ENCODE measurements at regions not wholly inside any gene's neighbourhood (a gene's known extent, or its start where the extent isn't known, plus 50 kb on each side); places are given as distances from the start of the nearest gene placed in this dataset.

DNA sequence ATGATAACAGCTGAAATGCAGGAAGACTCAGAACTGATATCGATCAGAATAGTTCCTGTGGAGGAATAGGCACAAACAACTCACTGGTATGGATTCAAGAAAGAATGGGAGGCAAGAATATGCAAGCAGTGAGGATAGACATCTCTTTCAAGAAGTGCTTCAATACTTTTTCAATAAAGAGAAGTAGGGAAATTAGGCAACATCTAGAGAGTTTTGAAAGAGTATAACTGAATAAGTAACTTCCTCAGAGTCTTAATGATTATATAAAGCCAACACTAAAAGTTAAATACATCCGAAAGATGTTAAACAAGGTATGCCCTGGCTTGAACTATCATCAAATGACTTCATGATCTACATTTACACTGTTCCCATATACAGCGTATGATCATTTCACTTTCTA lies 1443.0 kb downstream of the PCDH7 start:
- Histone ChIP-seq H4K20me1 (ENCODE audit: insufficient read depth, poor library complexity, severe bottlenecking) (no peaks in the 10 kb centered on the region), H3K27me3 (no peaks in the 10 kb centered on the region), H3K79me2 (no peaks in the 10 kb centered on the region), H3K36me3 (replicated peaks; ENCODE audit: insufficient read depth, low read depth) (no peaks in the 10 kb centered on the region), H3K9me3 (ENCODE audit: low read depth) (no peaks in the 10 kb centered on the region), H3K4me3 (no peak overlapping the region), H2AFZ (no peak overlapping the region), H3K27ac (no peak overlapping the region), H3K4me2 (no peak overlapping the region), H3K9me2 (replicated peaks; ENCODE audit: insufficient read depth) (no peaks in the 10 kb centered on the region), H3K4me1 (ENCODE audit: insufficient read depth) (no peaks in the 10 kb centered on the region)
- 95% methylated on average over 3 of the region's 3 CpGs for WGBS (ENCODE audit: low lambda C conversion rate, missing lambda C conversion rate)
- TF ChIP-seq EZH2 (IDR thresholded peaks at IDR 0.05; ENCODE audit: borderline replicate concordance): no peak
- no peak for TF ChIP-seq EZH2phosphoT487 (IDR thresholded peaks at IDR 0.05; ENCODE audit: low read depth, severe bottlenecking, unreplicated experiment)
- TF ChIP-seq, protein P1, sequence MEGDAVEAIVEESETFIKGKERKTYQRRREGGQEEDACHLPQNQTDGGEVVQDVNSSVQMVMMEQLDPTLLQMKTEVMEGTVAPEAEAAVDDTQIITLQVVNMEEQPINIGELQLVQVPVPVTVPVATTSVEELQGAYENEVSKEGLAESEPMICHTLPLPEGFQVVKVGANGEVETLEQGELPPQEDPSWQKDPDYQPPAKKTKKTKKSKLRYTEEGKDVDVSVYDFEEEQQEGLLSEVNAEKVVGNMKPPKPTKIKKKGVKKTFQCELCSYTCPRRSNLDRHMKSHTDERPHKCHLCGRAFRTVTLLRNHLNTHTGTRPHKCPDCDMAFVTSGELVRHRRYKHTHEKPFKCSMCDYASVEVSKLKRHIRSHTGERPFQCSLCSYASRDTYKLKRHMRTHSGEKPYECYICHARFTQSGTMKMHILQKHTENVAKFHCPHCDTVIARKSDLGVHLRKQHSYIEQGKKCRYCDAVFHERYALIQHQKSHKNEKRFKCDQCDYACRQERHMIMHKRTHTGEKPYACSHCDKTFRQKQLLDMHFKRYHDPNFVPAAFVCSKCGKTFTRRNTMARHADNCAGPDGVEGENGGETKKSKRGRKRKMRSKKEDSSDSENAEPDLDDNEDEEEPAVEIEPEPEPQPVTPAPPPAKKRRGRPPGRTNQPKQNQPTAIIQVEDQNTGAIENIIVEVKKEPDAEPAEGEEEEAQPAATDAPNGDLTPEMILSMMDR (IDR thresholded peaks at IDR 0.05; ENCODE audit: poor library complexity): no peak
- DNase-seq (ENCODE audit: low spot score): no peak

DNA sequence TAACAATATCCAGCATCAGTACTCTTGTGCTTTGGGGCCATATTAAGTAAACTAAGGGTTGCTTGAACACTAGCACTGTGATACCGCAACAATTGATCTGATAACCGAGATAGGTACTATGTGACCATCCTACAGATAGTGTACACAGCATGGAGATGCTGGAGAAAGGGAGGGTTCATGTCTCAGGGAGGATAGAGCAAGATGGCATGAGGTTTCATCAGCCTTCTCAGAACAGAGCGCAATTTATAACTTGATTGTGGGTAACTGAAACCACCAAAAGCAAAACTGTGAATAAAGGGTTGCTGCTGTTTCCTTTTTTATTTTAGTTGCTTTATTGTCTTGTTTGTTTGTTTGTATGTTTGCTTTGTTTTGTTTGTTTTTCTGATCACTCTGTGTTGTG lies 1449.7 kb downstream of the PCDH7 start:
- no peak overlapping the region for H3K4me2 ChIP-seq
- TF ChIP-seq, protein P1 (IDR thresholded peaks at IDR 0.05; ENCODE audit: poor library complexity): no peak
- no peak for TF ChIP-seq EZH2phosphoT487 (IDR thresholded peaks at IDR 0.05; ENCODE audit: low read depth, severe bottlenecking, unreplicated experiment)
- WGBS (ENCODE audit: low lambda C conversion rate, missing lambda C conversion rate): 91% methylated on average over 3 of the region's 3 CpGs
- no peaks in the 10 kb centered on the region for H4K20me1 ChIP-seq (ENCODE audit: insufficient read depth, poor library complexity, severe bottlenecking)
- DNase-seq (ENCODE audit: low spot score): no peak
- H3K36me3 ChIP-seq (replicated peaks; ENCODE audit: insufficient read depth, low read depth): no peaks in the 10 kb centered on the region
- H3K27ac ChIP-seq: no peak overlapping the region
- no peaks in the 10 kb centered on the region for H3K9me2 ChIP-seq (replicated peaks; ENCODE audit: insufficient read depth)
- H3K4me3 ChIP-seq: no peak overlapping the region
- H2AFZ ChIP-seq: no peak overlapping the region
- no peaks in the 10 kb centered on the region for H3K9me3 ChIP-seq (ENCODE audit: low read depth)
- no peaks in the 10 kb centered on the region for H3K27me3 ChIP-seq
- H3K4me1 ChIP-seq (ENCODE audit: insufficient read depth): no peaks in the 10 kb centered on the region
- no peaks in the 10 kb centered on the region for H3K79me2 ChIP-seq

DNA sequence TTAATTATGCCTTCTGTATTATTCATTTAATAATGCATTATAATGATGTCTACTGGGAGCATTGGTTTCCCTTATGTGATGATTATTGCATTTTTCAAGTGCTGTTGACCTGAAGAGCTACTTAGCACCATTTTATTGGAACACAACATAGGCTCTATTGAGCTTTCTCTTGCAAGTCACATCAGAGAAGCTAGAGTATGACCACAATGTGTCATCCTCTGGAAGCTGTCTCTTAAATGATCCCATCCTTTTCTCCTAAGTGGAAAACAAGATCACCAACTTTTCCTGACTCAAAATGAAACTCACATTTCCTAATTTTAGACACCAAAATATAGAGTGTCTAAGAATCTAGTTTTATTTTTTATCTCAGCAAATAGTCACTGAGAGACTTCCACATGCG lies 1451.9 kb downstream of the PCDH7 start:
- H3K9me3 ChIP-seq (ENCODE audit: low read depth): no peaks in the 10 kb centered on the region
- no peaks in the 10 kb centered on the region for H3K4me1 ChIP-seq (ENCODE audit: insufficient read depth)
- no peaks in the 10 kb centered on the region for H3K79me2 ChIP-seq
- H3K27ac ChIP-seq: no peak overlapping the region
- H3K4me3 ChIP-seq: no peak overlapping the region
- H3K9me2 ChIP-seq (replicated peaks; ENCODE audit: insufficient read depth): no peaks in the 10 kb centered on the region
- TF ChIP-seq, protein P1 (IDR thresholded peaks at IDR 0.05; ENCODE audit: poor library complexity): no peak
- no peak for TF ChIP-seq EZH2phosphoT487 (IDR thresholded peaks at IDR 0.05; ENCODE audit: low read depth, severe bottlenecking, unreplicated experiment)
- no peak for TF ChIP-seq EZH2 (IDR thresholded peaks at IDR 0.05; ENCODE audit: borderline replicate concordance)
- H2AFZ ChIP-seq: no peak overlapping the region
- no peaks in the 10 kb centered on the region for H3K27me3 ChIP-seq
- H3K4me2 ChIP-seq: no peak overlapping the region
- DNase-seq (ENCODE audit: low spot score): no peak
- H3K36me3 ChIP-seq (replicated peaks; ENCODE audit: insufficient read depth, low read depth): no peaks in the 10 kb centered on the region
- 91% methylated on average over 1 of the region's 1 CpG for WGBS (ENCODE audit: low lambda C conversion rate, missing lambda C conversion rate)
- no peaks in the 10 kb centered on the region for H4K20me1 ChIP-seq (ENCODE audit: insufficient read depth, poor library complexity, severe bottlenecking)

DNA sequence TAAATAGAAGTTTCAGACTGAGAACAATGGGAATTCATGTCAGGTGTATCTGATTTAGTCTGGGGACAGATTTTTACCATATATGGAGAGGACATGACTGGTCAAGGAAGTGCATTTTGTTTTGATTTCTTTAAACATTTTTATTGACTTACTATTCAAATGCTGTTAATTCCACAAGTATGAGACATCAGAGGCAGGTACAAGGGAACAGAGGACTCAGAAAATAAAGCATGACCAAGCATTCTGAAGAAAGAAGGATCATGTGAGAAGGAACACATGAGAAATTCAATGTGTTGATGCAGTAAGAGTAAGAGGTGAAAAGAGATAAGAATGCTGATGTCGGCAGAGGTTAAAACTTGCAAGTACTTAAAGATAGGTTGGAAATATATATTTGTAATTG lies 1452.6 kb downstream of the PCDH7 start:
- TF ChIP-seq EZH2 (IDR thresholded peaks at IDR 0.05; ENCODE audit: borderline replicate concordance) (no peak), EZH2phosphoT487 (IDR thresholded peaks at IDR 0.05; ENCODE audit: low read depth, severe bottlenecking, unreplicated experiment) (no peak)
- TF ChIP-seq, protein P1 (IDR thresholded peaks at IDR 0.05; ENCODE audit: poor library complexity): no peak
- WGBS (ENCODE audit: low lambda C conversion rate, missing lambda C conversion rate): 100% methylated on average over 1 of the region's 1 CpG
- no peak overlapping the region for H3K27ac ChIP-seq
- H3K36me3 ChIP-seq (replicated peaks; ENCODE audit: insufficient read depth, low read depth): no peaks in the 10 kb centered on the region
- H3K9me2 ChIP-seq (replicated peaks; ENCODE audit: insufficient read depth): no peaks in the 10 kb centered on the region
- no peaks in the 10 kb centered on the region for H3K4me1 ChIP-seq (ENCODE audit: insufficient read depth)
- no peaks in the 10 kb centered on the region for H4K20me1 ChIP-seq (ENCODE audit: insufficient read depth, poor library complexity, severe bottlenecking)
- no peaks in the 10 kb centered on the region for H3K9me3 ChIP-seq (ENCODE audit: low read depth)
- no peak overlapping the region for H3K4me3 ChIP-seq
- no peak for DNase-seq (ENCODE audit: low spot score)
- no peaks in the 10 kb centered on the region for H3K27me3 ChIP-seq
- H2AFZ ChIP-seq: no peak overlapping the region
- H3K4me2 ChIP-seq: no peak overlapping the region
- H3K79me2 ChIP-seq: no peaks in the 10 kb centered on the region
